OCI-LY1 (cell line): ENCODE measurements at regions not wholly inside any gene's neighbourhood (a gene's known extent, or its start where the extent isn't known, plus 50 kb on each side); places are given as distances from the start of the nearest gene placed in this dataset.

Experiments
- H2AFZ ChIP-seq: fragments of 200-600 bp; sonication (generic), shearing (Covaris generic); 2 replicates; pipeline ENCODE4 v1.6.0; 2014; ENCODE audit warnings: antibody characterized with exemption, mild to moderate bottlenecking, low read length
- H3F3A ChIP-seq: fragments of 200-600 bp; sonication (generic), shearing (Covaris generic); 2 replicates; pipeline ENCODE4 v1.6.0; 2014; ENCODE audit warnings: mild to moderate bottlenecking, antibody characterized with exemption, low read length, moderate library complexity; ENCODE audit not compliant: insufficient read depth
- H3K27ac ChIP-seq: fragments of 200-600 bp; sonication (generic); 2 replicates; pipeline ENCODE4 v1.5.1; 2014; ENCODE audit warnings: low read length, mixed run types, mild to moderate bottlenecking, low read depth; ENCODE audit not compliant: poor library complexity, severe bottlenecking
- H3K27me3 ChIP-seq: fragments of 200-600 bp; sonication (generic); 2 replicates; pipeline ENCODE4 v1.6.0; 2014; ENCODE audit warnings: antibody characterized with exemption, mild to moderate bottlenecking, low read length, moderate library complexity; ENCODE audit not compliant: insufficient read depth
- H3K36me3 ChIP-seq: fragments of 200-600 bp; sonication (generic); 2 replicates; pipeline ENCODE4 v1.6.1; 2014; ENCODE audit warnings: mild to moderate bottlenecking, antibody characterized with exemption, low read length, moderate library complexity, mixed read lengths; ENCODE audit not compliant: insufficient read depth
- H3K4me1 ChIP-seq: fragments of 200-600 bp; sonication (generic); 2 replicates; pipeline ENCODE4 v1.5.1; 2014; ENCODE audit warnings: mild to moderate bottlenecking, low read length, moderate library complexity; ENCODE audit not compliant: insufficient read depth, severe bottlenecking
- H3K4me2 ChIP-seq: fragments of 200-600 bp; sonication (generic), shearing (Covaris generic); 2 replicates; pipeline ENCODE4 v1.6.1; 2014; ENCODE audit warnings: low read length
- H3K4me3 ChIP-seq: fragments of 200-600 bp; sonication (generic); 2 replicates; pipeline ENCODE4 v1.5.1; 2014; ENCODE audit warnings: low read length, low read depth, mild to moderate bottlenecking, mixed read lengths; ENCODE audit not compliant: poor library complexity, severe bottlenecking
- H3K79me2 ChIP-seq: fragments of 200-600 bp; shearing (Covaris generic); 2 replicates; pipeline ENCODE4 v1.6.1; 2016; ENCODE audit warnings: mixed run types, low read length, mixed read lengths; ENCODE audit not compliant: insufficient read depth
- H3K9ac ChIP-seq: fragments of 200-600 bp; sonication (generic), shearing (Covaris generic); 2 replicates; pipeline ENCODE4 v1.6.1; 2014; ENCODE audit warnings: mild to moderate bottlenecking, low read length, mixed read lengths
- H3K9me2 ChIP-seq: fragments of 200-600 bp; sonication (generic), shearing (Covaris generic); 2 replicates; pipeline ENCODE4 v1.6.1; 2014; ENCODE audit warnings: low read depth, mild to moderate bottlenecking, low read length, mixed read lengths
- H3K9me3 ChIP-seq: fragments of 200-600 bp; shearing (Covaris generic); 2 replicates; pipeline ENCODE4 v1.6.1; 2014; ENCODE audit warnings: low read length, mixed read lengths
- H4K20me1 ChIP-seq: fragments of 200-600 bp; sonication (generic), shearing (Covaris generic); 2 replicates; pipeline ENCODE4 v1.6.0; 2016; ENCODE audit warnings: mild to moderate bottlenecking, low read length; ENCODE audit not compliant: insufficient read depth
- CTCF ChIP-seq: fragments of 200-600 bp; sonication (generic), shearing (Covaris generic); IDR thresholded peaks from 2 replicates; pipeline ENCODE4 v1.5.1; 2017; ENCODE audit warnings: mild to moderate bottlenecking, antibody characterized with exemption, low read length, moderate library complexity, mixed read lengths
- EZH2 ChIP-seq: fragments of 200-600 bp; sonication (generic), shearing (Covaris generic); IDR thresholded peaks from 2 replicates; pipeline ENCODE4 v1.8.0; 2017; ENCODE audit warnings: borderline replicate concordance, mixed run types, mild to moderate bottlenecking, antibody characterized with exemption, low read length, moderate library complexity, mixed read lengths

GRCh38 chr22:48677621-48678020, 1150.1 kb downstream of the BRD1 start:
- H3K27me3 ChIP-seq, result no peaks in the 10 kb centered on the region
- no peaks in the 10 kb centered on the region for H3F3A ChIP-seq
- no peaks in the 10 kb centered on the region for H3K36me3 ChIP-seq
- H4K20me1 ChIP-seq, result no peaks in the 10 kb centered on the region
- no peak overlapping the region for H3K4me3 ChIP-seq
- TF ChIP-seq CTCF (no peak), EZH2 (no peak)
- no peaks in the 10 kb centered on the region for H3K79me2 ChIP-seq
- H3K4me1 ChIP-seq, result no peaks in the 10 kb centered on the region
- 0 out of 2 replicates have a peak, but pooled peaks cover under 1% of the 10 kb centered on the region for H3K9me3 ChIP-seq
- no peaks in the 10 kb centered on the region for H3K9me2 ChIP-seq
- no peak overlapping the region for H3K9ac ChIP-seq
- no peak overlapping the region for H3K27ac ChIP-seq
- H2AFZ ChIP-seq, result no peak overlapping the region
- H3K4me2 ChIP-seq, result no peak overlapping the region

- H3K4me3 ChIP-seq, result no peak overlapping the region
- H2AFZ ChIP-seq, result no peak overlapping the region
- no peak overlapping the region for H3K4me2 ChIP-seq
- no peaks in the 10 kb centered on the region for H3K27me3 ChIP-seq
- H3K36me3 ChIP-seq, result no peaks in the 10 kb centered on the region
- H3K9me2 ChIP-seq, result no peaks in the 10 kb centered on the region
- H3K79me2 ChIP-seq, result no peaks in the 10 kb centered on the region
- TF ChIP-seq EZH2 (no peak), CTCF (no peak)
- H3F3A ChIP-seq, result no peaks in the 10 kb centered on the region
- H3K9me3 ChIP-seq, result peaks cover 5% of the 10 kb centered on the region; the same call in 1 of the 2 replicates
- H3K9ac ChIP-seq, result no peak overlapping the region
- no peak overlapping the region for H3K27ac ChIP-seq
- H4K20me1 ChIP-seq, result no peaks in the 10 kb centered on the region
- H3K4me1 ChIP-seq, result no peaks in the 10 kb centered on the region
Measured at GRCh38 chr22:48677168-48677520, 1150.5 kb downstream of the BRD1 start.

- H3K4me2 ChIP-seq, result no peak overlapping the region
- no peak overlapping the region for H3K4me3 ChIP-seq
- H3K36me3 ChIP-seq, result no peaks in the 10 kb centered on the region
- no peak overlapping the region for H3K9ac ChIP-seq
- no peaks in the 10 kb centered on the region for H3K79me2 ChIP-seq
- H3K9me2 ChIP-seq, result no peaks in the 10 kb centered on the region
- no peak overlapping the region for H2AFZ ChIP-seq
- H3K27ac ChIP-seq, result no peak overlapping the region
- H3F3A ChIP-seq, result no peaks in the 10 kb centered on the region
- H3K9me3 ChIP-seq, result peaks cover 7% of the 10 kb centered on the region; the same call in 1 of the 2 replicates
- TF ChIP-seq CTCF (no peak), EZH2 (no peak)
- H4K20me1 ChIP-seq, result no peaks in the 10 kb centered on the region
- no peaks in the 10 kb centered on the region for H3K4me1 ChIP-seq
- no peaks in the 10 kb centered on the region for H3K27me3 ChIP-seq
Measured at GRCh38 chr22:48676266-48677167, 1151.2 kb downstream of the BRD1 start.
